ENCODE measurements at regions not wholly inside any gene's neighbourhood (a gene's known extent, or its start where the extent isn't known, plus 50 kb on each side); places are given as distances from the start of the nearest gene placed in this dataset.
"Not testable (repeated sequence)": the region's sequence is repeated elsewhere in the genome, so short reads cannot be mapped to it uniquely, and the experiment has no call there.

DNA sequence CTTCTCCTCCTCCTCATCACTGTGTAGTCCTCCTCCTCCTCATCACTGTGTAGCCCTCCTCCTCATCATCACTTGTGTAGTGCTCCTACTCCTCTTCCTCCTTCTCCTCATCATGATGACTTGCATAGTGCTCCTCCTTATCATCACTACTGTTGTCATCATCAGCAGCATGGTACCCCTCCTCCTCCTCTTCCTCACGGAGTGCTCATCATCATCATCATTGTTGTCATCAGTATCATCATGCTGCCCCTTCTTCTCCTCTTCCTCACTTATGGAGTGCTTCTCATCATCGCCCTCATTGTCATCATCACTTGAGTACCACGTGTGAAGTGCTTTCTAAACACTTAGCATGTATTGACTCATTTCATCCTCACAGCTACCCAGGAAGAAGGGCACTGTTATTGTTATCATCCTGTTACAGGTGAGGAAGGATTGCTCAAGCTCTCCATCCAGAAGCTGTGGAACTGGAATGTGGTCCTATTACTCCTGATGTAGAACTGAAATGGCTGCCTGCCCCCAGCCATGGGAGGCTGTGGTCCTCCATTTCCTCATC lies 122.8 kb upstream of the SHH start:
- H3K27me3 ChIP-seq (ENCODE audit: insufficient read depth, poor library complexity, severe bottlenecking), result no peaks in the 10 kb centered on the region
- no peak overlapping the region for H3K27ac ChIP-seq (replicated peaks)
- no peak for DNase-seq (ENCODE audit: low read depth in 1 of 2, low spot score in 1 of 2)
- no peak overlapping the region for H3K4me3 ChIP-seq (replicated peaks; ENCODE audit: insufficient read depth, low read length)
- TF ChIP-seq, protein P1, sequence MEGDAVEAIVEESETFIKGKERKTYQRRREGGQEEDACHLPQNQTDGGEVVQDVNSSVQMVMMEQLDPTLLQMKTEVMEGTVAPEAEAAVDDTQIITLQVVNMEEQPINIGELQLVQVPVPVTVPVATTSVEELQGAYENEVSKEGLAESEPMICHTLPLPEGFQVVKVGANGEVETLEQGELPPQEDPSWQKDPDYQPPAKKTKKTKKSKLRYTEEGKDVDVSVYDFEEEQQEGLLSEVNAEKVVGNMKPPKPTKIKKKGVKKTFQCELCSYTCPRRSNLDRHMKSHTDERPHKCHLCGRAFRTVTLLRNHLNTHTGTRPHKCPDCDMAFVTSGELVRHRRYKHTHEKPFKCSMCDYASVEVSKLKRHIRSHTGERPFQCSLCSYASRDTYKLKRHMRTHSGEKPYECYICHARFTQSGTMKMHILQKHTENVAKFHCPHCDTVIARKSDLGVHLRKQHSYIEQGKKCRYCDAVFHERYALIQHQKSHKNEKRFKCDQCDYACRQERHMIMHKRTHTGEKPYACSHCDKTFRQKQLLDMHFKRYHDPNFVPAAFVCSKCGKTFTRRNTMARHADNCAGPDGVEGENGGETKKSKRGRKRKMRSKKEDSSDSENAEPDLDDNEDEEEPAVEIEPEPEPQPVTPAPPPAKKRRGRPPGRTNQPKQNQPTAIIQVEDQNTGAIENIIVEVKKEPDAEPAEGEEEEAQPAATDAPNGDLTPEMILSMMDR (IDR thresholded peaks at IDR 0.05; ENCODE audit: insufficient read depth, low read length), result no peak
- no peak for TF ChIP-seq POLR2AphosphoS5 (IDR thresholded peaks at IDR 0.05; ENCODE audit: low read depth)
- no peak for TF ChIP-seq SPI1 (IDR thresholded peaks at IDR 0.05; ENCODE audit: borderline replicate concordance, low read depth)
- TF ChIP-seq GABPA (IDR thresholded peaks at IDR 0.05; ENCODE audit: low read depth), result no peak
- TF ChIP-seq, protein P2, sequence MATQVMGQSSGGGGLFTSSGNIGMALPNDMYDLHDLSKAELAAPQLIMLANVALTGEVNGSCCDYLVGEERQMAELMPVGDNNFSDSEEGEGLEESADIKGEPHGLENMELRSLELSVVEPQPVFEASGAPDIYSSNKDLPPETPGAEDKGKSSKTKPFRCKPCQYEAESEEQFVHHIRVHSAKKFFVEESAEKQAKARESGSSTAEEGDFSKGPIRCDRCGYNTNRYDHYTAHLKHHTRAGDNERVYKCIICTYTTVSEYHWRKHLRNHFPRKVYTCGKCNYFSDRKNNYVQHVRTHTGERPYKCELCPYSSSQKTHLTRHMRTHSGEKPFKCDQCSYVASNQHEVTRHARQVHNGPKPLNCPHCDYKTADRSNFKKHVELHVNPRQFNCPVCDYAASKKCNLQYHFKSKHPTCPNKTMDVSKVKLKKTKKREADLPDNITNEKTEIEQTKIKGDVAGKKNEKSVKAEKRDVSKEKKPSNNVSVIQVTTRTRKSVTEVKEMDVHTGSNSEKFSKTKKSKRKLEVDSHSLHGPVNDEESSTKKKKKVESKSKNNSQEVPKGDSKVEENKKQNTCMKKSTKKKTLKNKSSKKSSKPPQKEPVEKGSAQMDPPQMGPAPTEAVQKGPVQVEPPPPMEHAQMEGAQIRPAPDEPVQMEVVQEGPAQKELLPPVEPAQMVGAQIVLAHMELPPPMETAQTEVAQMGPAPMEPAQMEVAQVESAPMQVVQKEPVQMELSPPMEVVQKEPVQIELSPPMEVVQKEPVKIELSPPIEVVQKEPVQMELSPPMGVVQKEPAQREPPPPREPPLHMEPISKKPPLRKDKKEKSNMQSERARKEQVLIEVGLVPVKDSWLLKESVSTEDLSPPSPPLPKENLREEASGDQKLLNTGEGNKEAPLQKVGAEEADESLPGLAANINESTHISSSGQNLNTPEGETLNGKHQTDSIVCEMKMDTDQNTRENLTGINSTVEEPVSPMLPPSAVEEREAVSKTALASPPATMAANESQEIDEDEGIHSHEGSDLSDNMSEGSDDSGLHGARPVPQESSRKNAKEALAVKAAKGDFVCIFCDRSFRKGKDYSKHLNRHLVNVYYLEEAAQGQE (IDR thresholded peaks at IDR 0.05; ENCODE audit: insufficient replicate concordance, low read depth), result no peak

DNA sequence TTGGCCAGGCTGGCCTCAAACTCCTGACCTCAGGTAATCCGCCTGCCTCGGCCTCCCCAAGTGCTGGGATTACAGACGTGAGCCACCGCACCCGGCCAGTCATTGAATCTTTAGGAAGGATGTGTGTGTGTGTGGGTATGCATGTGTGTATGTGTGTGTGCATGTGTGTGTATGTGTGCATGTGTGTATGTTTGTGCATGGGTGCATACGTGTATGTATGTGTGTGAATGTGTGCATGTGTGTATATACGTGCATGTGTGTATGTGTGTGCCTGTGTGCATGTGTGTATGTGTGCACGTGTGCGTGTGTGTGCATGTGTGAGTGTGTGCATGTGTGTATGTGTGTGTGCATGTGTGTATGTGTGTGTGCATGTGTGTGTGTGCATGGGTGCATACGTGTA lies 120.1 kb upstream of the SHH start:
- not testable (repeated sequence) for DNase-seq (ENCODE audit: low read depth in 1 of 2, low spot score in 1 of 2); H3K4me3 ChIP-seq (replicated peaks; ENCODE audit: insufficient read depth, low read length); H3K27me3 ChIP-seq (ENCODE audit: insufficient read depth, poor library complexity, severe bottlenecking); H3K27ac ChIP-seq (replicated peaks)

DNA sequence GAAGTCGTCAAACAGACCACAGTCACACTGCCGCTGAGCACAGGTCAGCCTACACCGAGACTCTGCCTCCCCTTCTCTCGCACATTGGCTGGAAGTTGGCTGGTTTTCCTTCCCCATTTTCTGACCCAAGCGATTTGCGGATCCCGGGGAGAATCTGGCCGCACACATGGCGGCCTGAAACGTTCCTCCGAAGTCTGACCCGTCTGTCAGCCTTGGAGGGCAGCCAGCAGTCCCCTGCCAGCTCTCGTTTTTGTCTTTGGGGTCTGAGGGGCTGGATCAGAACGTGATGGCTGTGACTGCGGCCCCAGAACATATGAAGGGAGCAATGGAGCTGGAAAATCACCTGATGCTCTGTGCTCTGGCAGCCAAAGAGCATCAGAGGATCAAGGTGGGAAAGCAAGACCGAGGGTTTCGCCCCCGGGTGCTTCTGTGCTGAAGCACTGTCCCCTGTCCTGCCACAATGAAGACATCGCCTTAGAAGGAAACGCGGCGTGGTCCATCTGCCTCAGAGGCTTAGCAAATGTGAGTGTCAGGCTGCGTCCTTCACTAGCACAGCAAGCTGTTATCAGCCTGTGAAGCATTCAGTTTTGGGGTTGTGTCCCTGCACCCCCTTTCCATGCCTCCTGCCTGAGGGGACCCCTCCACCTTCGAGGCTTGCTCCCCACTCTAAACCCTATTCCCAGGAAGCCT lies 119.3 kb upstream of the SHH start:
- DNase-seq (ENCODE audit: low read depth in 1 of 2, low spot score in 1 of 2), result no peak
- Histone ChIP-seq H3K27me3 (ENCODE audit: insufficient read depth, poor library complexity, severe bottlenecking) (no peaks in the 10 kb centered on the region), H3K4me3 (replicated peaks; ENCODE audit: insufficient read depth, low read length) (no peak overlapping the region), H3K27ac (replicated peaks) (no peak overlapping the region)
- TF ChIP-seq SPI1 (IDR thresholded peaks at IDR 0.05; ENCODE audit: borderline replicate concordance, low read depth) (no peak), GABPA (IDR thresholded peaks at IDR 0.05; ENCODE audit: low read depth) (no peak), POLR2AphosphoS5 (IDR thresholded peaks at IDR 0.05; ENCODE audit: low read depth) (no peak)
- TF ChIP-seq, protein P2 (IDR thresholded peaks at IDR 0.05; ENCODE audit: insufficient replicate concordance, low read depth), result no peak
- TF ChIP-seq, protein P1 (IDR thresholded peaks at IDR 0.05; ENCODE audit: insufficient read depth, low read length), result no peak

DNA sequence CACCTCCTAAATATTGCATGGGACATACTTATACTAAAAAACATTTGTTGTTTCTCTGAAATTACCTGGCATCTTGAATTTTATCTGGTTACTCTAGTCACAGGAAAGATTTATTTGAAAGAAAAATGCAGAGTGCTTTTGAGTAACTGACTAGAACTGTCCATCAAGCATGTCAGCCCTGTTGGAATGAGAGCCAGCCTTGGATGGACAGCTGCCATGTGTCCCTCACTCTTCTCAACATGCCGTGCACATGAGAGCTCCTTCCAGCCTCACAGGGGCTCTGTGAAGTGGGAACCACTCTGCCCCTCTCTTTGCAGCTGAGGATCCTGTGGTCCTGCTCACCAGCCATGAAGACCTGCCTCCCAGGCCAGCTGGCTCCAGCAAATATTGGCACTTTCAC lies 118.3 kb upstream of the SHH start:
- no peak overlapping the region for H3K27ac ChIP-seq (replicated peaks)
- H3K27me3 ChIP-seq (ENCODE audit: insufficient read depth, poor library complexity, severe bottlenecking), result no peaks in the 10 kb centered on the region
- no peak overlapping the region for H3K4me3 ChIP-seq (replicated peaks; ENCODE audit: insufficient read depth, low read length)
- no peak for DNase-seq (ENCODE audit: low read depth in 1 of 2, low spot score in 1 of 2)
- TF ChIP-seq POLR2AphosphoS5 (IDR thresholded peaks at IDR 0.05; ENCODE audit: low read depth), result no peak
- TF ChIP-seq, protein P1 (IDR thresholded peaks at IDR 0.05; ENCODE audit: insufficient read depth, low read length), result no peak
- no peak for TF ChIP-seq GABPA (IDR thresholded peaks at IDR 0.05; ENCODE audit: low read depth)
- TF ChIP-seq, protein P2 (IDR thresholded peaks at IDR 0.05; ENCODE audit: insufficient replicate concordance, low read depth), result no peak
- TF ChIP-seq SPI1 (IDR thresholded peaks at IDR 0.05; ENCODE audit: borderline replicate concordance, low read depth), result no peak
